ENCODE measurements at regions not wholly inside any gene's neighbourhood (a gene's known extent, or its start where the extent isn't known, plus 50 kb on each side); places are given as distances from the start of the nearest gene placed in this dataset.

DNA sequence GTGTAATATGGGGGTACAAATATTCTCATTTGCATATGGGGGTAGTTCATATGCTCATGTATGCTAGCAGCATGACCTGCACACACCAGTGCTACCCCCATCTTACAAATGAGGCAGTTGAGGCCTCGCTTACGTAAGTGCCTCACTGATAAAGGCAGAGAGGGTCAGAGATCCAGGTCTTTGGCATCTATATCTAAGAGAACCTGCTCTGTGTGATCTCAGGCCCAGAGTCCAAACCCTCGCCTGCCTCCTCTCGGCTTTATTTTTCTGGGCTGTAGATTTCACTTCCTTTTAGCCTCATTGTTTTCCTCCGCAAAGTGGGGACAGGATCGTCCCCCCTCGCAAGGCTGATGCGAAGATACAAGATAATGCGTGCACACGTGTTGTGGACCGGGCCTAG lies 325.2 kb downstream of the MN1 start:
- no peak overlapping the region for H3K27ac ChIP-seq (ENCODE audit: low read depth, low read length)
- no peaks in the 10 kb centered on the region for H3K36me3 ChIP-seq (ENCODE audit: control insufficient read depth, insufficient read depth, low read length)
- no peak overlapping the region for H3K9ac ChIP-seq (ENCODE audit: low read depth, low read length)

DNA sequence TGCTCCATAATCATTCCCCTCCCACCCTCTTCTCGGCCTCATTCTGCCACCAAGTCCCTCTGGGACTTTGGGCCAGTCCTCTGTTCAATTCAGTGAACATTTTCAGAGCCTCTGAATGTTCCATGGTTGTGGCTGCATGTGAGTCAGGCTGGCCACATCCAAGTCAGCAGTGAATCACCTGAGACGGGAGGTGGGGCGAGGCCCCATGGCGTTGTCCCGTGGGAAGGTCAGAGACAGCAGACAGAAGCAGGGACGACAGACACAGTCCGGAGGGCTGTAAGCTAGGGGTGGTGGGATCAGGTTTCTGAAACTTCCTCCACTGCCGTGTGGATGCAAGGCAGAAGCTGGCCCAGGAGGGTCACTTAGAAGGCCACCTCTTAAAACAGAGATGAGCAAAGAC lies 324.8 kb downstream of the MN1 start:
- H3K9me3 ChIP-seq (ENCODE audit: control insufficient read depth, insufficient read depth, low read length), result no peaks in the 10 kb centered on the region
- no peak overlapping the region for H3K4me3 ChIP-seq (ENCODE audit: low read depth, low read length)
- H3K4me1 ChIP-seq (ENCODE audit: control insufficient read depth, insufficient read depth, low read length), result peaks cover 41% of the 10 kb centered on the region
- no peak overlapping the region for H3K27ac ChIP-seq (ENCODE audit: low read depth, low read length)
- no peaks in the 10 kb centered on the region for H3K36me3 ChIP-seq (ENCODE audit: control insufficient read depth, insufficient read depth, low read length)
- H3K9ac ChIP-seq (ENCODE audit: low read depth, low read length), result no peak overlapping the region
- H3K27me3 ChIP-seq (ENCODE audit: control insufficient read depth, insufficient read depth, low read length), result no peaks in the 10 kb centered on the region

More for the DNA sequence above, 325.2 kb downstream of the MN1 start:
- H3K27me3 ChIP-seq (ENCODE audit: control insufficient read depth, insufficient read depth, low read length), result no peaks in the 10 kb centered on the region
- H3K4me3 ChIP-seq (ENCODE audit: low read depth, low read length), result no peak overlapping the region
- no peaks in the 10 kb centered on the region for H3K9me3 ChIP-seq (ENCODE audit: control insufficient read depth, insufficient read depth, low read length)
- peaks cover 39% of the 10 kb centered on the region for H3K4me1 ChIP-seq (ENCODE audit: control insufficient read depth, insufficient read depth, low read length)

DNA sequence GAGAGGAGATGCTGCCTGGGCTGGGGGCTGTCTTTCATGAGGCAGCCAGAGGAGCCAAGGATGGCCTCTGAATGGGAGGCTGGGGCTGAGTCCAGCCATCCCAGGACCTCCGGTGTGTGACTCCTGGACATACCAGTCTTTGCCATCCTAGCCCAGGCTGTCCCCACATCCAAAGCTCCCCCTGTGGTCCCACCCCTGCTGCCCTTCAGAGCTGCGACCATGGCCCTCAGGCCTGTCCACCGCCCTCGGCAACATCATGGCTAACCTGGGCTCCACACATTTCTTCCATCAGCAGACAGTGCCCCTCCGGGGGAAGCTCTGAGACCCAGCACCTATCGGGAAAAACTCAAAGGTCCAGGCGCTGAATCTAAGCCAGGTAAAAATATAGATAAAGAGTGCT lies 324.4 kb downstream of the MN1 start:
- no peak overlapping the region for H3K27ac ChIP-seq (ENCODE audit: low read depth, low read length)

DNA sequence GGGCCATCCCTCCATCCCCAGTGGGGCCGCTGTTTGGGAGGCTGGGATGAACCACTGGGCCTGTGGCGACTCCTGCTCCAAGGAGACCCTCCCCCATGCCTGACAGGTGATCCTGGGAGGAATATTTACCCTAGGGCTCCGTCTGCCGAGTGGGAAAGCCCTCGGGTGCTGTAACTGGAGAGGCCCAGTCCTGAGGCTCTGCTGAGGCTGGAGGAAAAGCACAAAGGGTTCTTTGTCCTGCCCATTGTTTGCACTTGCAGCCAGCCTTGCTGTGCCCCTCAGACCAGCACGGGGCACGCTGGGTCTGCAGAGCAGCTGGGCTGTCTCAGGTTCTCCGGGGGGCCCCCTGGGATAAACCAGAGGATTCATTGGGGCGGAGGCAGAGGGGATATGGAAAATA lies 321.1 kb downstream of the MN1 start:
- H3K4me3 ChIP-seq (ENCODE audit: low read depth, low read length), result no peak overlapping the region
- H3K9ac ChIP-seq (ENCODE audit: low read depth, low read length), result no peak overlapping the region
- H3K9me3 ChIP-seq (ENCODE audit: control insufficient read depth, insufficient read depth, low read length), result no peaks in the 10 kb centered on the region
- peak overlapping the region; percentile 18 for H3K27ac ChIP-seq (ENCODE audit: low read depth, low read length)
- peaks cover 23% of the 10 kb centered on the region for H3K4me1 ChIP-seq (ENCODE audit: control insufficient read depth, insufficient read depth, low read length)
- no peaks in the 10 kb centered on the region for H3K36me3 ChIP-seq (ENCODE audit: control insufficient read depth, insufficient read depth, low read length)
- no peaks in the 10 kb centered on the region for H3K27me3 ChIP-seq (ENCODE audit: control insufficient read depth, insufficient read depth, low read length)

More for the DNA sequence above, 324.4 kb downstream of the MN1 start:
- no peaks in the 10 kb centered on the region for H3K9me3 ChIP-seq (ENCODE audit: control insufficient read depth, insufficient read depth, low read length)
- H3K9ac ChIP-seq (ENCODE audit: low read depth, low read length), result no peak overlapping the region
- peaks cover 41% of the 10 kb centered on the region for H3K4me1 ChIP-seq (ENCODE audit: control insufficient read depth, insufficient read depth, low read length)
- no peaks in the 10 kb centered on the region for H3K36me3 ChIP-seq (ENCODE audit: control insufficient read depth, insufficient read depth, low read length)
- H3K27me3 ChIP-seq (ENCODE audit: control insufficient read depth, insufficient read depth, low read length), result no peaks in the 10 kb centered on the region
- H3K4me3 ChIP-seq (ENCODE audit: low read depth, low read length), result no peak overlapping the region

DNA sequence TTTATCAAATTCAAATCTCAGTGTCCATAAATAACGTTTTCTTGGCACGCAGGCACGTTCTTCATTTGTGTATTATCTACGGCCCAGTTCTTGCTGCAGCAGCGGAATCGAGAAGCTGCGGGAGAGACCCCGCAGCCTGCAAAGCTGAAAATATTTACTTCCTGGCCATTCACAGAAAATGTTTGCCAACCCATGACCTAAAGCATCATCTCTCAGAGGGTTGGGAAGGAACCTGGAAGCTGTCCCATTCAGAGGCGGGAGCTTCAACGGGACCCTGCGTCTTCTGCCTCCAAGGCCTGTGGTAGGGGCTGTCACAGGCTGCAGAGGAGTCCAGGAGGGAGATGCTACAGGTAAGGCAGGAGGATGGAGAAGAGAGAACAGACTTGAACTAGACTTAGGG lies 319.2 kb downstream of the MN1 start:
- no peaks in the 10 kb centered on the region for H3K36me3 ChIP-seq (ENCODE audit: control insufficient read depth, insufficient read depth, low read length)
- H3K27ac ChIP-seq (ENCODE audit: low read depth, low read length), result no peak overlapping the region
- H3K9ac ChIP-seq (ENCODE audit: low read depth, low read length), result no peak overlapping the region
- no peak overlapping the region for H3K4me3 ChIP-seq (ENCODE audit: low read depth, low read length)
- H3K4me1 ChIP-seq (ENCODE audit: control insufficient read depth, insufficient read depth, low read length), result peaks cover 13% of the 10 kb centered on the region
- H3K9me3 ChIP-seq (ENCODE audit: control insufficient read depth, insufficient read depth, low read length), result no peaks in the 10 kb centered on the region
- no peaks in the 10 kb centered on the region for H3K27me3 ChIP-seq (ENCODE audit: control insufficient read depth, insufficient read depth, low read length)

DNA sequence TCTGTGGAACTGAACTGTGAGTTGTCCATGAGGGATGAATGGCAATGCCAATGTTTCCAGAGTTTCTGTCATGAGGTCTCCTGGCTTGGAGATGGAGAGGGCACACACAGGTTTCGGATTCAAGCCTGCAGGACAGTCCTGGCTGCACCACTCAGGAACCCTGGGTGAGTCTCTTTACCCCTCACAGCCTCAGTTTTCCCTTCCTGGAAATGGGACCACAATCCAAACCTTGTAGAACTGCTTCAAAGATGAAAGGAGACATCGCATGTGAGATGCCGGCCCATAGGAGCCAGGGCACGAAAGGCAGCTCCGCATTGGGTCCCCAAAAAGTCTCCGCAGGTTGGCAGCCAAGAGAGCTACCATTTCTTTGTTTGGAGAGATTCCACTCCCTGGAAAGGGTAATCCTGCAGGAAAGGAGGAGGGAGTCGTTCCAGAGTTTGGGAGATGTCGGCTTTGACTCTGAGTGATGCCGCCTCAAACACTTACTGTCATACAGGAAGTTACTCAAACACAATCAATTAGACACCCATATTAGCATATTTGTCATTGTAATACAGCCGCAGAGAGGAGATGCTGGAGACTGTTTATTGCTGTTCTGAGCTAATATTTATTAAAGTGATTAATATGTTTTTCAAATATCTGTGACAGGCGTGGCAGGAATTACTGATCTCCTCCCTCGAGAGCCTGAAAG lies 318.3 kb downstream of the MN1 start:
- Histone ChIP-seq H3K9me3 (ENCODE audit: control insufficient read depth, insufficient read depth, low read length) (no peaks in the 10 kb centered on the region), H3K4me3 (ENCODE audit: low read depth, low read length) (no peak overlapping the region), H3K27me3 (ENCODE audit: control insufficient read depth, insufficient read depth, low read length) (no peaks in the 10 kb centered on the region), H3K9ac (ENCODE audit: low read depth, low read length) (no peak overlapping the region), H3K27ac (ENCODE audit: low read depth, low read length) (no peak overlapping the region), H3K4me1 (ENCODE audit: control insufficient read depth, insufficient read depth, low read length) (peaks cover 13% of the 10 kb centered on the region), H3K36me3 (ENCODE audit: control insufficient read depth, insufficient read depth, low read length) (no peaks in the 10 kb centered on the region)

DNA sequence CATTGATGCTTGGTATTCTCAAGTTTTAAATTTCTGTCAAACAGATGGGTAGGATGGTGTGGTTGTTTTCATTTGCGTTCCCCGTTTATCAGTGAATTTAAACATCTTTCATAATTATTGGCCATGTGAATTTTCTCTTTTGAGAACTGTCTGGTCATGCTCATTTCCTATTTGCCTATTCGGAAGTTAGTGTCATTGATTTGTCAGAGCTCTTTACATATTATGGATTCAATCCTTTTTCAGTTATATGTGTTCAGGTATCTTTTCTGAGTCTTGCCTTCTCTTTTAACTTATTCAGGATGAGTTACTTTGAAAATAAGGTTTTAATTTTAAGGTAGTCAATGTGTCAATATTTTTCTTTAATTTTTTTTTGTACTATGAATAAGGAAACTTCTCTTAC lies 315.7 kb downstream of the MN1 start:
- no peaks in the 10 kb centered on the region for H3K27me3 ChIP-seq (ENCODE audit: control insufficient read depth, insufficient read depth, low read length)
- H3K36me3 ChIP-seq (ENCODE audit: control insufficient read depth, insufficient read depth, low read length), result no peaks in the 10 kb centered on the region
- H3K9ac ChIP-seq (ENCODE audit: low read depth, low read length), result no peak overlapping the region

DNA sequence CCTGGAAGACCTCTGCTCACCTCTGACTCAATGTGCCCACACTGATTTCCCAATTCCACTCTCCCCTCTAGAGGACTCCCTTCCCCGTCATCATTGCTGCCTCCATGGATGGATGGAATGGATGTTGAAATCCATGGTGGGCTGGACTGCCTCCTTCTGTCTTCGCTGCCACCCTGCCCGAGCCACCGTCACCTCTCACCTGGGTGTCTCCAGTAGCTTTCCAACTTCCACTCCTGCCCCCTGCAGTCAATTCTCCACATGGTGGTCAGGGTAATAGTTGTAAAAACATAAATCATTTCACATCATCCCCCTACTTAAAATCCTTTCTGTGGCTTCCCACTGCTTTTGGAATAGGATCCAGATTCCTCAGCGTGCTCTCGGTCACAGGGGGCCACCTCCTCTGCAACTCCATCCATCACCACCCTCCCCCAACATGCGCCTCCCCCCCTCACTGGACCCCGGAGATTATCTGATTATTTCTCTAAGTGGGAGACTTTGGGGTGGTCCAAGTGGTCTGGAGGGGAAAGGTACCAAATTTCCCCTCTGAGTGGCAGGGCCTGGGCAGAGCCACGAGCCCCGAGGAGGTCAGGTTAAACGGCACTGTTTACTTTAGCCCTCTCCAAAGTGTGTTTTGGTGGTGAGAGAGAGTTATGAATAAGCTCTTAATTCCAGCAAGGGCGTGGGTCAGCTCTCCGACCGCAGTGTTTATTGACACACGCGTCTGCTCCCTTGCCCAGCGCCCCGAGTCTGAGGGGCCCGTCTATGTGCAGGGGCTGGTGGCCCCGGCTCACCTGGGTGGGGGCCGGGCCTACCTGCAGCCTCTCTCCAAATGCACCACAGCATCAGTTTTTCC lies 313.7 kb downstream of the MN1 start:
- Histone ChIP-seq H3K27ac (ENCODE audit: low read depth, low read length) (no peak overlapping the region), H3K27me3 (ENCODE audit: control insufficient read depth, insufficient read depth, low read length) (no peaks in the 10 kb centered on the region), H3K4me3 (ENCODE audit: low read depth, low read length) (no peak overlapping the region), H3K4me1 (ENCODE audit: control insufficient read depth, insufficient read depth, low read length) (no peaks in the 10 kb centered on the region), H3K9me3 (ENCODE audit: control insufficient read depth, insufficient read depth, low read length) (no peaks in the 10 kb centered on the region; the same call in 1 of the 2 replicates), H3K36me3 (ENCODE audit: control insufficient read depth, insufficient read depth, low read length) (no peaks in the 10 kb centered on the region), H3K9ac (ENCODE audit: low read depth, low read length) (no peak overlapping the region)

More for the DNA sequence above, 315.7 kb downstream of the MN1 start:
- Histone ChIP-seq H3K9me3 (ENCODE audit: control insufficient read depth, insufficient read depth, low read length) (no peaks in the 10 kb centered on the region), H3K27ac (ENCODE audit: low read depth, low read length) (no peak overlapping the region), H3K4me3 (ENCODE audit: low read depth, low read length) (no peak overlapping the region), H3K4me1 (ENCODE audit: control insufficient read depth, insufficient read depth, low read length) (peaks cover 7% of the 10 kb centered on the region)

DNA sequence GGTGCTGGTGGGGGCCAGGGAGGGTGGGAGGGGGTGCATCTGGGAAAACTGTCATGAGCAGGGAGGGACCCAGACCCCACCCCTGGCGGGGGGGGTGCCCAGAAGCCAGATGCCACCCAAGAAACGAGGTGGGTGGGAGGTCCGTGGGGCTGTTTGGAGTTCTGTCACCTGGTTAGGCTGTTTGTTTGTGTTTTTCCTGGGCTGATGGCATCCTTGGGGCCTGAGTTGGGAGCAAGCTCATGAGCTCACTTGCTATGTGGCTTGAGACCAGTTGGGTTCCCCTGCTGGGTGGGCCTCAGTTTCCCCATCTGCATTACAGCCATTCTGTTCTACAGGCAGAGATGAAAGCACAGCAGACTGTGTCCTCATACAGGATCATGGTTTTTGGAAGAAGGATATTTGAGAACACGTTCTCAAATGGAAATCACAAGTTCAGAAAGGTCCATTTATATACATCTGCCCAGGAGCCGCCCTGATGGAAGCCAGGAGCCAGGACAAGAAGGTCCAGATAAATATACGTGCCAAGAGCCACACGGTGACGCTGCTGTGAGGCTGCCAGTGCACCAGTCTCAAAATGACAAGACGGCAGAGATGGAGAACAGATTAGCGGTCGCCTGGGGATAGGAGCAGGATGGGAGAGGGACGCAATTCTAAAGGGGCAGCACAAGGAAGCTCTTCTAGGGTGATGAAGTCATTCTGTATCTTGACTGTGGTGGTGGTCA lies 312.9 kb downstream of the MN1 start:
- Histone ChIP-seq H3K36me3 (ENCODE audit: control insufficient read depth, insufficient read depth, low read length) (no peaks in the 10 kb centered on the region), H3K4me3 (ENCODE audit: low read depth, low read length) (no peak overlapping the region), H3K27ac (ENCODE audit: low read depth, low read length) (no peak overlapping the region), H3K27me3 (ENCODE audit: control insufficient read depth, insufficient read depth, low read length) (no peaks in the 10 kb centered on the region), H3K9ac (ENCODE audit: low read depth, low read length) (no peak overlapping the region), H3K4me1 (ENCODE audit: control insufficient read depth, insufficient read depth, low read length) (no peaks in the 10 kb centered on the region), H3K9me3 (ENCODE audit: control insufficient read depth, insufficient read depth, low read length) (no peaks in the 10 kb centered on the region; the same call in 1 of the 2 replicates)

DNA sequence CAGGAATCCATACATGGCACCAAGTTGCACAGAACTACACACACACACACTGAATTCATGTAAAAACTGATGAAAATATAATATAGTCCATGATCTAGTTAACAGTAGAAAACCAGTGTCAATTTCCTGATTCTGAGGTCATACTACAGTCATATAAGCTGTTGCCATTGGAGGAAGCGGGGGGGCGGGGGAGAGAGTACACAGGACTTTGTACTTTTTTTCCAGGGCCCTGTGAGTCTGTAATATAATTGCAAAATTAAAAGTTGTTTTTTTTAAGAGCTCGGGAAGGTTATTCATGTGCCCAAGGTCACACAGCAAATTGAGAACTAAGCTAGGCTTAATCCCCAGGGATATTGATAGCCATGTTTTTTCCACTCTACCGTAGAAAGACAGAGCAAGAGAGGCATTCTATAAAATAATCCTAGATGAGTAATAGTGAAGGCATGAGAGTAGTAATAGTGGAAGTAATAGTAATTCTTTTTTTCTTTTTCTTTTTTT lies 312.3 kb downstream of the MN1 start:
- H3K9ac ChIP-seq (ENCODE audit: low read depth, low read length), result no peak overlapping the region
- no peak overlapping the region for H3K4me3 ChIP-seq (ENCODE audit: low read depth, low read length)
- no peak overlapping the region for H3K27ac ChIP-seq (ENCODE audit: low read depth, low read length)
- no peaks in the 10 kb centered on the region for H3K4me1 ChIP-seq (ENCODE audit: control insufficient read depth, insufficient read depth, low read length)
- no peaks in the 10 kb centered on the region; the same call in 1 of the 2 replicates for H3K9me3 ChIP-seq (ENCODE audit: control insufficient read depth, insufficient read depth, low read length)
- H3K36me3 ChIP-seq (ENCODE audit: control insufficient read depth, insufficient read depth, low read length), result no peaks in the 10 kb centered on the region
- H3K27me3 ChIP-seq (ENCODE audit: control insufficient read depth, insufficient read depth, low read length), result no peaks in the 10 kb centered on the region

All from HUES48 (cell line).